ENCODE measurements at regions not wholly inside any gene's neighbourhood (a gene's known extent, or its start where the extent isn't known, plus 50 kb on each side); places are given as distances from the start of the nearest gene placed in this dataset.

DNA sequence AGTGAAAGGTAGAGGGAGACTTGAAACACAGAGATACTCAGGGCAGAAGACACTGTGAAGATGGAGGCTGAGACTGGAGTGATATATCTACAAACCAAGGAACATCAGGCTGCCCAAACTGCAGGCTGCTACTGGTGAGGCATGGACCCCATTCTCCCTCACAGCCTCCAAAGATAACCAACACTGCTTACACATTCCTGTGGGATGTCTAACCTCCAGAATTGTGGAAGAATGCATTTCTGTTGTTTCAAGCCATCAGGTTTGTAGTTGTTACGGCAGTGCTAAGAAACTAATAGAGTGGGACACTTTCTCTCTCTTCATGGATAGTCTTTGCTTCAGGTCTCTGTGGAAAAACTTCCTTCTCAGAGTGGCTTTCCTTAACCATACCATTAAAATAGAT lies 182.6 kb upstream of the TMEM106B start:
- H2AFZ ChIP-seq (ENCODE audit: low read depth, low read length) = no peak overlapping the region
- ATAC-seq (ENCODE audit: insufficient read depth, low read depth) = no peak

DNA sequence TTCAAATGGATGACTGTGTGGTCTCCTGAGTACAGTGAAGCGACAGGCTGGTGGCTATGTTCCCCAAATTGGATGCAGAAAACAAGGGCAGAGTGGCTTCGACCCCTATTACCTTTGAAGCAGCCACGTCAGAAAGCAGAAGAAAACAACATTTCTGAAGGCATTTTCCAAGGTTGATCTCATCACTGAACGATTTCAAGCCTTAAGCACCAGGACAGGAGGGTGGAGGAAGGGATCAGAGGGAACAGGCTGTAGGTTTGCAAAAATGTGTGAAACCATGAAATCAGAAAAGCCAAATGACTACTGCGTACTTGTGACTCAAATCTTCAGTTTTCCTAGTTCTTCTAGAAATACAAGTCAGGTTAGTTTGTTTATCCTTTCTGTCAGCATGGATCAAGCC lies 181.0 kb upstream of the TMEM106B start:
- no peaks in the 10 kb centered on the region for H3K79me2 ChIP-seq (ENCODE audit: insufficient read depth, low read length)
- no peak overlapping the region for H2AFZ ChIP-seq (ENCODE audit: low read depth, low read length)
- H3K4me1 ChIP-seq (ENCODE audit: insufficient read depth, low read length) = no peaks in the 10 kb centered on the region
- no peak overlapping the region for H3K9ac ChIP-seq (ENCODE audit: low read depth, low read length)
- H4K20me1 ChIP-seq (ENCODE audit: insufficient read depth, low read length) = no peaks in the 10 kb centered on the region
- ATAC-seq (ENCODE audit: insufficient read depth, low read depth) (no peak), DNase-seq (no peak)
- TF ChIP-seq, protein P1, sequence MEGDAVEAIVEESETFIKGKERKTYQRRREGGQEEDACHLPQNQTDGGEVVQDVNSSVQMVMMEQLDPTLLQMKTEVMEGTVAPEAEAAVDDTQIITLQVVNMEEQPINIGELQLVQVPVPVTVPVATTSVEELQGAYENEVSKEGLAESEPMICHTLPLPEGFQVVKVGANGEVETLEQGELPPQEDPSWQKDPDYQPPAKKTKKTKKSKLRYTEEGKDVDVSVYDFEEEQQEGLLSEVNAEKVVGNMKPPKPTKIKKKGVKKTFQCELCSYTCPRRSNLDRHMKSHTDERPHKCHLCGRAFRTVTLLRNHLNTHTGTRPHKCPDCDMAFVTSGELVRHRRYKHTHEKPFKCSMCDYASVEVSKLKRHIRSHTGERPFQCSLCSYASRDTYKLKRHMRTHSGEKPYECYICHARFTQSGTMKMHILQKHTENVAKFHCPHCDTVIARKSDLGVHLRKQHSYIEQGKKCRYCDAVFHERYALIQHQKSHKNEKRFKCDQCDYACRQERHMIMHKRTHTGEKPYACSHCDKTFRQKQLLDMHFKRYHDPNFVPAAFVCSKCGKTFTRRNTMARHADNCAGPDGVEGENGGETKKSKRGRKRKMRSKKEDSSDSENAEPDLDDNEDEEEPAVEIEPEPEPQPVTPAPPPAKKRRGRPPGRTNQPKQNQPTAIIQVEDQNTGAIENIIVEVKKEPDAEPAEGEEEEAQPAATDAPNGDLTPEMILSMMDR (IDR thresholded peaks at IDR 0.05; ENCODE audit: borderline replicate concordance, extremely low read depth, low read length, poor library complexity, severe bottlenecking) = no peak
- no peak for TF ChIP-seq EZH2 (IDR thresholded peaks at IDR 0.05; ENCODE audit: borderline replicate concordance, low read depth, low read length, severe bottlenecking)
- H3K4me3 ChIP-seq (ENCODE audit: low read depth in 1 of 2, low read length in 2 of 2) = no peak overlapping the region
- H3K36me3 ChIP-seq (ENCODE audit: insufficient read depth, low read length) = no peaks in the 10 kb centered on the region
- no peaks in the 10 kb centered on the region for H3K9me3 ChIP-seq (ENCODE audit: insufficient read depth, low read length, severe bottlenecking)
- H3K27ac ChIP-seq (ENCODE audit: low read length) = no peak overlapping the region
- no peaks in the 10 kb centered on the region for H3K27me3 ChIP-seq (ENCODE audit: insufficient read depth, low read length, poor library complexity)
- H3K4me2 ChIP-seq (ENCODE audit: insufficient read depth, low read length) = no peak overlapping the region

More for the DNA sequence above, 182.6 kb upstream of the TMEM106B start:
- Histone ChIP-seq H3K36me3 (ENCODE audit: insufficient read depth, low read length) (no peaks in the 10 kb centered on the region), H3K9me3 (ENCODE audit: insufficient read depth, low read length, severe bottlenecking) (no peaks in the 10 kb centered on the region), H3K4me1 (ENCODE audit: insufficient read depth, low read length) (no peaks in the 10 kb centered on the region), H3K27ac (ENCODE audit: low read length) (no peak overlapping the region), H4K20me1 (ENCODE audit: insufficient read depth, low read length) (no peaks in the 10 kb centered on the region), H3K4me2 (ENCODE audit: insufficient read depth, low read length) (no peak overlapping the region), H3K79me2 (ENCODE audit: insufficient read depth, low read length) (no peaks in the 10 kb centered on the region), H3K27me3 (ENCODE audit: insufficient read depth, low read length, poor library complexity) (no peaks in the 10 kb centered on the region), H3K4me3 (ENCODE audit: low read depth in 1 of 2, low read length in 2 of 2) (no peak overlapping the region), H3K9ac (ENCODE audit: low read depth, low read length) (no peak overlapping the region)
- DNase-seq = no peak
- TF ChIP-seq EZH2 (IDR thresholded peaks at IDR 0.05; ENCODE audit: borderline replicate concordance, low read depth, low read length, severe bottlenecking) = no peak
- TF ChIP-seq, protein P1 (IDR thresholded peaks at IDR 0.05; ENCODE audit: borderline replicate concordance, extremely low read depth, low read length, poor library complexity, severe bottlenecking) = no peak

DNA sequence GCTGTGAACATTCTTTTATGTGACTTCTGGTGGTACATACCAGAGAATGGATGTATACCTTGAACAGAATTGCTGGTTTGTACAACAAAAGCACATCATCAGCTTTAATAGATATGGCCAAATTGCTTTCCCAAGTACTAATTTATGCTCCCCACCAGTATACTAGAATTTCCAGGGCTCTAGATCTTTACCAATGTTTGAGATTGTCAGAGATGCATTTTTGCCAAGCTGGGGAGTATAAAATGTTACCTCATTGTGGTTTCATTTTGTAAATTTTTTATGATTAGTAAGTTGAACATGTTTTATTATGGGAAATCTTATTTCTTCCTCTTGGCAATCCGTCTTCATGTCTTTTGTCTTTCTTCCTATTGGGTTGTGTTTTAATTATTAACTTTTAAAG lies 179.9 kb upstream of the TMEM106B start:
- Histone ChIP-seq H3K27ac (ENCODE audit: low read length) (no peak overlapping the region), H3K4me2 (ENCODE audit: insufficient read depth, low read length) (no peak overlapping the region), H3K4me3 (ENCODE audit: low read depth in 1 of 2, low read length in 2 of 2) (no peak overlapping the region), H3K9ac (ENCODE audit: low read depth, low read length) (no peak overlapping the region), H4K20me1 (ENCODE audit: insufficient read depth, low read length) (no peaks in the 10 kb centered on the region), H3K79me2 (ENCODE audit: insufficient read depth, low read length) (no peaks in the 10 kb centered on the region), H3K36me3 (ENCODE audit: insufficient read depth, low read length) (no peaks in the 10 kb centered on the region), H3K4me1 (ENCODE audit: insufficient read depth, low read length) (no peaks in the 10 kb centered on the region), H2AFZ (ENCODE audit: low read depth, low read length) (no peak overlapping the region), H3K9me3 (ENCODE audit: insufficient read depth, low read length, severe bottlenecking) (no peaks in the 10 kb centered on the region), H3K27me3 (ENCODE audit: insufficient read depth, low read length, poor library complexity) (no peaks in the 10 kb centered on the region)
- TF ChIP-seq EZH2 (IDR thresholded peaks at IDR 0.05; ENCODE audit: borderline replicate concordance, low read depth, low read length, severe bottlenecking) = no peak
- TF ChIP-seq, protein P1 (IDR thresholded peaks at IDR 0.05; ENCODE audit: borderline replicate concordance, extremely low read depth, low read length, poor library complexity, severe bottlenecking) = no peak
- ATAC-seq (ENCODE audit: insufficient read depth, low read depth) (no peak), DNase-seq (no peak)

DNA sequence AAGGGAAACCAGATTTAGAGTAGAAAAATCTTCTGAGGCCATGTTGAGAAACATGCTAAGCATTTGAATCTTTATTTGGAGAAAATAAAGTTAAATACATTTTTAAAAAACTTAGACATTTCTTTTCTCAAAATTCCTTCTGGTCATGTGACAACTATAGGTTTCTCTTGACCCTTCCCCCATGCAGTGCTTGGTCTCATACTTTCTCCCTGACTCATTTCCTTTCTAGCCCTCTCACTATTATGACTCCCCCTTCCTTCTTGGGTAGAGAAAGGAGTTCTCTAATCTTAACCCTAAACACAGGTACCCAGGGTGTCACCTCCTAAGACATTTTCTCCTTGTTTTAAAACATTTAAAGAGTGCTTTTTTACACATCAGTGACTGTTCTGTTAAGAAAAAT lies 179.5 kb upstream of the TMEM106B start:
- DNase-seq (no peak), ATAC-seq (ENCODE audit: insufficient read depth, low read depth) (no peak)
- Histone ChIP-seq H3K27ac (ENCODE audit: low read length) (no peak overlapping the region), H3K27me3 (ENCODE audit: insufficient read depth, low read length, poor library complexity) (no peaks in the 10 kb centered on the region), H3K4me2 (ENCODE audit: insufficient read depth, low read length) (no peak overlapping the region), H2AFZ (ENCODE audit: low read depth, low read length) (no peak overlapping the region), H3K9ac (ENCODE audit: low read depth, low read length) (no peak overlapping the region), H3K79me2 (ENCODE audit: insufficient read depth, low read length) (no peaks in the 10 kb centered on the region), H3K36me3 (ENCODE audit: insufficient read depth, low read length) (no peaks in the 10 kb centered on the region), H3K4me3 (ENCODE audit: low read depth in 1 of 2, low read length in 2 of 2) (no peak overlapping the region), H3K4me1 (ENCODE audit: insufficient read depth, low read length) (no peaks in the 10 kb centered on the region), H3K9me3 (ENCODE audit: insufficient read depth, low read length, severe bottlenecking) (no peaks in the 10 kb centered on the region), H4K20me1 (ENCODE audit: insufficient read depth, low read length) (no peaks in the 10 kb centered on the region)
- no peak for TF ChIP-seq EZH2 (IDR thresholded peaks at IDR 0.05; ENCODE audit: borderline replicate concordance, low read depth, low read length, severe bottlenecking)
- TF ChIP-seq, protein P1 (IDR thresholded peaks at IDR 0.05; ENCODE audit: borderline replicate concordance, extremely low read depth, low read length, poor library complexity, severe bottlenecking) = no peak
